ENCODE measurements at regions not wholly inside any gene's neighbourhood (a gene's known extent, or its start where the extent isn't known, plus 50 kb on each side); places are given as distances from the start of the nearest gene placed in this dataset.
"Not testable (repeated sequence)": the region's sequence is repeated elsewhere in the genome, so short reads cannot be mapped to it uniquely, and the experiment has no call there.

DNA sequence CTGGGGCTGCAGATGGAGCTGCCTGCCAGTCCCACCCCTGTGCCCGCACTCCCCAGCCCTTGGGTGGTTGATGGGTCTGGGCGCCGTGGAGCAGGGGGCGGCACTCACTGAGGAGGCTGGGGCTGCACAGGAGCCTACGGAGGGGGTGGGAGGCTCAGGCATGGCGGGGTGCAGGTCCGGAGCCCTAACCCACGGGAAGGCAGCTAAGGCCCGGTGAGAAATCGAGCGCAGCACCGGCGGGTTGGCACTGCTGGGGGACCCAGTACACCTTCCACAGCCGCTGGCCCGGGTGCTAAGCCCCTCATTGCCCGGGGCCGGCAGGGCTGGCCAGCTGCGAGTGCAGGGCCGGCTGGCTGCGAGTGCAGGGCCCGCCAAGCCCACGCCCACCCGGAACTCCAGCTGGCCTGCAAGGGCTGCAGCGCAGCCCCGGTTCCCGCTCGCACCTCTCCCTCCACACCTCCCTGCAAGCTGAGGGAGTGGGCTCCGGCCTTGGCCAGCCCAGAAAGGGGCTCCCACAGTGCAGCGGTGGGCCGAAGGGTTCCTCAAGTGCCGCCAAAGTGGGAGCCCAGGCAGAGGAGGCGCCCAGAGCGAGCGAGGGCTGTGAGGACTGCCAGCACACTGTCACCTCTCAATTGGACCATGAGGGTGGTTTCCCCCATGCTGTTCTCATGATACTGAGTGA lies 80.8 kb upstream of the LUZP2 start:
- not testable (repeated sequence) for DNase-seq

DNA sequence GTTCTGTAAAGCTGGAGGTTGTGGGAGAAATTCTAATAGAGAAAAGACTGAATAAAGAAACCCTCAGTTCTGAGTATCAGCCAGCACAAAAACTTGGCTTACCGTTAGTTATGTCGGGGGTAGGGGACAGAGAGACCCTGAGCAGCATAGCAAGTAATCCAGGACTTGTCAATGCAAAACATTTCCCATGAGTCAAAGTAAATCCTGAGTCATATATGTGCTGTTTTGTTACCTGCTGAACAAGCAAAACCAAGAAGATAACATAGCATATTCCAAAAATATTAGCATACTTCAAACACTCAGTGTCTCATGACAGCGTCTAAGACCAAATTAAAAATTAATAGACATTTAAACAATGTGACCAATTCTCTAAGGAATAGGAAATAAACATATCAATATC lies 75.1 kb upstream of the LUZP2 start:
- DNase-seq: no peak

DNA sequence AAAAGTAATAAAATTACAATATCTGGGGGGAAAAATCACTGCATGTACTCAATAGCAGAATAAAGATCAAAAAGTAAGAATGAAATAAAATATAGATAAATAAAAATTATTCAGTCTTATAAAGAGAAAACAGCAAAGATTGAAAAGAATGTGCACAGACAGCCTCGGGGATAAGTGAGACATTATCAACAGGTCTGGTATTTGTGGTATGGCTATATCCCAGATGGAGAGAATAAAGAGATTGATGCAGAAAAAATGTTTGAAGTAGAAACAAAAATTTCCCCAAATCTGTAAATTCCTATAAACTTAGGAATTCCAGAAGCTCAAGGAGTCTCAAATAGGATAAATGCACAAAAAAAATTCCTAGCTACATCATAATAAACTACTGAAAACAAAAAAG lies 74.5 kb upstream of the LUZP2 start:
- no peak for DNase-seq

DNA sequence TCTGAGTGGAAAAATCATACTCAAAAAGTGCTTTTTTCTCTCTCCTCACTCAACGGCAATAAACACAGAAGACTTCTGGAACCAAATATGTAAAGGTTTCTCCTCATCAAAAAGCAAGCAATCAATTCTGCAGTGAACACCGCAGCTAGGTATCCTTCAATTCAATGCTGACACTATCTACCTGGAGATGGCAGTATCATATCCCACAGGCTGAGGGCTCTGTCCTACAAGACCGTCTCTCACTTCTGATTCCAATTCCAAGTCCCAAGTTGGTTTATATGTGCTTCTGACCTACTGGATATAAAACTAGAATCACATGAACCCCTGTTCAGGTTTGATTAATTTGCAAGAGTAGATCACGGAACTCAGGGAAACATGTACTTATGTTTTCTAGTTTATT lies 59.7 kb upstream of the LUZP2 start:
- DNase-seq: no peak

Measured in activated CD4-positive, alpha-beta T cell treated with anti-CD3 and anti-CD28 coated beads, Interleukin-2, Interleukin-6, amounts not matched to agents 100 ng/mL and 50 ng/mL, durations not matched to agents 16 hours and 8 hours (primary cell).